Endothelial cell (in vitro differentiated cells): ENCODE measurements at regions not wholly inside any gene's neighbourhood (a gene's known extent, or its start where the extent isn't known, plus 50 kb on each side); places are given as distances from the start of the nearest gene placed in this dataset.
A peak's percentile ranks its signal among the peaks of the same experiment; 100 is the strongest.

Experiments
- DNase-seq: peaks from one replicate; pipeline ENCODE4 v3.0.0; 2021; ENCODE audit warnings: low spot score
- H3K27ac Mint-ChIP-seq: one replicate; pipeline ENCODE4 v1.8.0; 2021; ENCODE audit warnings: mixed read lengths, inconsistent platforms; ENCODE audit not compliant: unreplicated experiment
- H3K27me3 Mint-ChIP-seq: one replicate; pipeline ENCODE4 v1.8.0; 2021; ENCODE audit warnings: mild to moderate bottlenecking, moderate library complexity, mixed read lengths, inconsistent platforms; ENCODE audit not compliant: unreplicated experiment
- H3K36me3 Mint-ChIP-seq: one replicate; pipeline ENCODE4 v1.8.0; 2021; ENCODE audit warnings: mild to moderate bottlenecking, low read depth, mixed read lengths, inconsistent platforms; ENCODE audit not compliant: unreplicated experiment
- H3K4me1 Mint-ChIP-seq: one replicate; pipeline ENCODE4 v1.8.0; 2021; ENCODE audit warnings: mild to moderate bottlenecking, mixed read lengths, inconsistent platforms; ENCODE audit not compliant: unreplicated experiment
- H3K4me3 Mint-ChIP-seq: one replicate; pipeline ENCODE4 v1.8.0; 2021; ENCODE audit warnings: mild to moderate bottlenecking, mixed read lengths, inconsistent platforms; ENCODE audit not compliant: unreplicated experiment
- H3K9me3 Mint-ChIP-seq: one replicate; pipeline ENCODE4 v1.8.0; 2021; ENCODE audit warnings: mixed read lengths, inconsistent platforms; ENCODE audit not compliant: unreplicated experiment
- CTCF ChIP-seq: fragments of 200-600 bp; sonication (generic); IDR thresholded peaks from one replicate; pipeline ENCODE4 v1.5.0; 2021; ENCODE audit warnings: antibody characterized with exemption; ENCODE audit not compliant: unreplicated experiment

GRCh38 chr1:245054105-245054504 is 100.7 kb upstream of the KIF26B start:
- no peak for DNase-seq

GRCh38 chr1:245052258-245052657 is 102.5 kb upstream of the KIF26B start:
- DNase-seq, result no peak
- Mint-ChIP-seq H3K4me3 (no peak overlapping the region), H3K36me3 (peaks cover 19% of the 10 kb centered on the region), H3K9me3 (no peaks in the 10 kb centered on the region), H3K27ac (no peak overlapping the region), H3K4me1 (peaks cover 23% of the 10 kb centered on the region), H3K27me3 (peaks cover 4% of the 10 kb centered on the region)
- no peak for TF ChIP-seq CTCF

More at GRCh38 chr1:245054105-245054504, 100.7 kb upstream of the KIF26B start:
- H3K27ac Mint-ChIP-seq, result no peak overlapping the region
- peaks cover 23% of the 10 kb centered on the region for H3K4me1 Mint-ChIP-seq
- H3K27me3 Mint-ChIP-seq, result peaks cover 4% of the 10 kb centered on the region
- H3K36me3 Mint-ChIP-seq, result peaks cover 19% of the 10 kb centered on the region
- TF ChIP-seq CTCF, result no peak
- no peaks in the 10 kb centered on the region for H3K9me3 Mint-ChIP-seq
- no peak overlapping the region for H3K4me3 Mint-ChIP-seq

- H3K27ac Mint-ChIP-seq, result peak overlapping the region; percentile 43
- no peaks in the 10 kb centered on the region for H3K9me3 Mint-ChIP-seq
- TF ChIP-seq CTCF, result no peak
- peak; percentile 27 for DNase-seq
- H3K4me3 Mint-ChIP-seq, result peak overlapping the region; percentile 1
- peaks cover 19% of the 10 kb centered on the region for H3K36me3 Mint-ChIP-seq
- peaks cover 23% of the 10 kb centered on the region for H3K4me1 Mint-ChIP-seq
- H3K27me3 Mint-ChIP-seq, result peaks cover 4% of the 10 kb centered on the region
Observed at GRCh38 chr1:245051349-245052221, 103.2 kb upstream of the KIF26B start.

GRCh38 chr1:245046769-245047168 is 108.0 kb upstream of the KIF26B start:
- H3K4me3 Mint-ChIP-seq, result no peak overlapping the region
- H3K4me1 Mint-ChIP-seq, result peaks cover 8% of the 10 kb centered on the region
- no peak for TF ChIP-seq CTCF
- H3K27ac Mint-ChIP-seq, result no peak overlapping the region
- DNase-seq, result no peak
- no peaks in the 10 kb centered on the region for H3K9me3 Mint-ChIP-seq
- H3K27me3 Mint-ChIP-seq, result no peaks in the 10 kb centered on the region
- H3K36me3 Mint-ChIP-seq, result no peaks in the 10 kb centered on the region

- Mint-ChIP-seq H3K4me3 (no peak overlapping the region), H3K27me3 (no peaks in the 10 kb centered on the region)
Observed at GRCh38 chr1:245046315-245046714, 108.5 kb upstream of the KIF26B start.

More at GRCh38 chr1:245046315-245046714, 108.5 kb upstream of the KIF26B start:
- Mint-ChIP-seq H3K4me1 (peaks cover 4% of the 10 kb centered on the region), H3K36me3 (no peaks in the 10 kb centered on the region), H3K9me3 (no peaks in the 10 kb centered on the region), H3K27ac (no peak overlapping the region)
- no peak for DNase-seq
- no peak for TF ChIP-seq CTCF
